Activated B cell treated with CpG ODN at 0.5 μM for 24 hours (primary cell): ENCODE measurements at regions not wholly inside any gene's neighbourhood (a gene's known extent, or its start where the extent isn't known, plus 50 kb on each side); places are given as distances from the start of the nearest gene placed in this dataset.

Experiments used
- ATAC-seq: fragments of 200-7000 bp; cut with Tn5 transposase; one replicate; pipeline ENCODE4 v1.10.0; 2021; ENCODE audit warnings: low read depth, mild to moderate bottlenecking, moderate library complexity
- CTCF ChIA-PET: fragments of 350-600 bp; sonication (Branson Sonifier 250); formaldehyde crosslinking; loops from one replicate; lab custom pipeline; 2021; ENCODE audit warnings: antibody characterized with exemption; lab: Charles Lee
- POLR2A ChIA-PET: fragments of 350-600 bp; sonication (Branson Sonifier 250); formaldehyde crosslinking; loops from one replicate; lab custom pipeline; 2021; ENCODE audit warnings: antibody characterized with exemption; lab: Charles Lee
- DNase-seq: peaks from one replicate; pipeline ENCODE4 v3.0.0; 2022
- H3K27ac Mint-ChIP-seq: one replicate; pipeline ENCODE4 v1.8.0; 2020; ENCODE audit warnings: mixed read lengths
- H3K27me3 Mint-ChIP-seq: one replicate; pipeline ENCODE4 v1.8.0; 2021; ENCODE audit warnings: mixed read lengths
- H3K36me3 Mint-ChIP-seq: one replicate; pipeline ENCODE4 v1.8.0; 2021; ENCODE audit warnings: low read depth, mixed read lengths
- H3K4me1 Mint-ChIP-seq: one replicate; pipeline ENCODE4 v1.8.0; 2021; ENCODE audit warnings: mixed read lengths
- H3K4me3 Mint-ChIP-seq: one replicate; pipeline ENCODE4 v1.8.0; 2020; ENCODE audit warnings: mild to moderate bottlenecking, mixed read lengths
- H3K9me3 Mint-ChIP-seq: one replicate; pipeline ENCODE4 v1.8.0; 2020; ENCODE audit warnings: mixed read lengths
- CTCF ChIP-seq: fragments of 200-600 bp; IDR thresholded peaks from one replicate; pipeline ENCODE4 v1.8.0; 2022; ENCODE audit warnings: antibody characterized with exemption, mild to moderate bottlenecking
- intact Hi-C: fragments of 100-400 bp; cut with micrococcal nuclease; formaldehyde crosslinking; loops from one replicate; pipeline ENCODE4 v1.15.1; 2024

GRCh38 chr10:104577163-104577562 lies 63.9 kb upstream of the SORCS3 start:
- intact Hi-C loops, result no loop called here
- no peaks in the 10 kb centered on the region for H3K9me3 Mint-ChIP-seq
- no peak overlapping the region for H3K4me3 Mint-ChIP-seq
- DNase-seq, result no peak
- ChIA-PET POLR2A (no interaction called here), CTCF (no interaction called here)
- peaks cover 20% of the 10 kb centered on the region for H3K27me3 Mint-ChIP-seq
- no peak for ATAC-seq
- H3K36me3 Mint-ChIP-seq, result no peaks in the 10 kb centered on the region
- H3K4me1 Mint-ChIP-seq, result no peaks in the 10 kb centered on the region
- no peak for TF ChIP-seq CTCF
- H3K27ac Mint-ChIP-seq, result no peak overlapping the region

GRCh38 chr10:104577861-104578521 lies 63.1 kb upstream of the SORCS3 start:
- ChIA-PET POLR2A (no interaction called here), CTCF (no interaction called here)
- no peak for TF ChIP-seq CTCF
- Mint-ChIP-seq H3K27me3 (peaks cover 24% of the 10 kb centered on the region), H3K27ac (no peak overlapping the region), H3K36me3 (no peaks in the 10 kb centered on the region), H3K4me3 (no peak overlapping the region), H3K4me1 (no peaks in the 10 kb centered on the region), H3K9me3 (no peaks in the 10 kb centered on the region)
- intact Hi-C loops, result no loop called here
- DNase-seq, result no peak
- no peak for ATAC-seq

- DNase-seq, result no peak
- intact Hi-C loops, result no loop called here
- POLR2A ChIA-PET, result no interaction called here
- peaks cover 24% of the 10 kb centered on the region for H3K27me3 Mint-ChIP-seq
- no peaks in the 10 kb centered on the region for H3K9me3 Mint-ChIP-seq
- H3K27ac Mint-ChIP-seq, result no peak overlapping the region
- CTCF ChIA-PET, result no interaction called here
- no peak for TF ChIP-seq CTCF
- H3K36me3 Mint-ChIP-seq, result no peaks in the 10 kb centered on the region
- no peak for ATAC-seq
- no peaks in the 10 kb centered on the region for H3K4me1 Mint-ChIP-seq
- H3K4me3 Mint-ChIP-seq, result no peak overlapping the region
These were observed 62.4 kb upstream of the SORCS3 start for GRCh38 chr10:104578671-104579070.

GRCh38 chr10:104579136-104579535 lies 62.0 kb upstream of the SORCS3 start:
- TF ChIP-seq CTCF, result no peak
- Mint-ChIP-seq H3K9me3 (no peaks in the 10 kb centered on the region), H3K27me3 (peaks cover 21% of the 10 kb centered on the region), H3K4me3 (no peak overlapping the region), H3K27ac (no peak overlapping the region), H3K4me1 (no peaks in the 10 kb centered on the region), H3K36me3 (no peaks in the 10 kb centered on the region)
- intact Hi-C loops, result no loop called here
- ChIA-PET POLR2A (no interaction called here), CTCF (interaction anchor here (0.9 kb wide), 1 partner anchor 273 kb away, joined by 3 read pairs; no protein-coding TSS in a partner anchor)
- ATAC-seq (no peak), DNase-seq (no peak)

GRCh38 chr10:104580321-104580720 lies 60.8 kb upstream of the SORCS3 start:
- CTCF ChIA-PET, result interaction anchor here (1.7 kb wide), 1 partner anchor 11 kb away, joined by 5 read pairs; no protein-coding TSS in a partner anchor
- H3K36me3 Mint-ChIP-seq, result no peaks in the 10 kb centered on the region
- POLR2A ChIA-PET, result no interaction called here

More at GRCh38 chr10:104580321-104580720, 60.8 kb upstream of the SORCS3 start:
- Mint-ChIP-seq H3K27me3 (peaks cover 21% of the 10 kb centered on the region), H3K4me1 (no peaks in the 10 kb centered on the region), H3K9me3 (no peaks in the 10 kb centered on the region), H3K27ac (no peak overlapping the region), H3K4me3 (no peak overlapping the region)
- no peak for DNase-seq
- no peak for ATAC-seq
- TF ChIP-seq CTCF, result no peak
- intact Hi-C loops, result loop anchor here (5.0 kb wide), 1 partner anchor 288 kb away; no protein-coding TSS in a partner anchor
